Keratinocyte (primary cell): ENCODE measurements at regions not wholly inside any gene's neighbourhood (a gene's known extent, or its start where the extent isn't known, plus 50 kb on each side); places are given as distances from the start of the nearest gene placed in this dataset.

Source experiments
- EZH2 ChIP-seq: IDR thresholded peaks from one replicate; pipeline ENCODE4 v1.6.1; 2012; ENCODE audit warnings: inconsistent platforms, mild to moderate bottlenecking, low read length, moderate library complexity
- TF ChIP-seq, protein P1 (sequence below), 3 experiments: IDR thresholded peaks in 1 of 3; conservative IDR thresholded peaks in 1 of 3; optimal IDR thresholded peaks in 1 of 3; 2 replicates in 2 of 3; 3 replicates in 1 of 3; pipeline versions ENCODE3 to v1.5.1; 2011; ENCODE audit warnings: low read length in 3 of 3, mild to moderate bottlenecking in 3 of 3, moderate library complexity in 2 of 3, control low read depth in 1 of 3, inconsistent platforms in 1 of 3; ENCODE audit not compliant: insufficient read depth in 2 of 3; ENCODE audit errors: extremely low read depth in 1 of 3

- TF ChIP-seq, protein P1, sequence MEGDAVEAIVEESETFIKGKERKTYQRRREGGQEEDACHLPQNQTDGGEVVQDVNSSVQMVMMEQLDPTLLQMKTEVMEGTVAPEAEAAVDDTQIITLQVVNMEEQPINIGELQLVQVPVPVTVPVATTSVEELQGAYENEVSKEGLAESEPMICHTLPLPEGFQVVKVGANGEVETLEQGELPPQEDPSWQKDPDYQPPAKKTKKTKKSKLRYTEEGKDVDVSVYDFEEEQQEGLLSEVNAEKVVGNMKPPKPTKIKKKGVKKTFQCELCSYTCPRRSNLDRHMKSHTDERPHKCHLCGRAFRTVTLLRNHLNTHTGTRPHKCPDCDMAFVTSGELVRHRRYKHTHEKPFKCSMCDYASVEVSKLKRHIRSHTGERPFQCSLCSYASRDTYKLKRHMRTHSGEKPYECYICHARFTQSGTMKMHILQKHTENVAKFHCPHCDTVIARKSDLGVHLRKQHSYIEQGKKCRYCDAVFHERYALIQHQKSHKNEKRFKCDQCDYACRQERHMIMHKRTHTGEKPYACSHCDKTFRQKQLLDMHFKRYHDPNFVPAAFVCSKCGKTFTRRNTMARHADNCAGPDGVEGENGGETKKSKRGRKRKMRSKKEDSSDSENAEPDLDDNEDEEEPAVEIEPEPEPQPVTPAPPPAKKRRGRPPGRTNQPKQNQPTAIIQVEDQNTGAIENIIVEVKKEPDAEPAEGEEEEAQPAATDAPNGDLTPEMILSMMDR (optimal IDR thresholded peaks at IDR 0.05 in 1 of 3, IDR thresholded peaks at IDR 0.05 in 1 of 3, conservative IDR thresholded peaks at IDR 0.05 in 1 of 3; ENCODE audit: extremely low read depth in 1 of 3, insufficient read depth in 2 of 3, low read length in 3 of 3) = no peak
- no peak for TF ChIP-seq EZH2
Measured at GRCh38 chr5:27532305-27532704, 493.9 kb upstream of the CDH9 start.
